HG03025 (cell line): ENCODE measurements at regions not wholly inside any gene's neighbourhood (a gene's known extent, or its start where the extent isn't known, plus 50 kb on each side); places are given as distances from the start of the nearest gene placed in this dataset.

Experiments used
- ATAC-seq: cut with Tn5 transposase; IDR thresholded peaks from one replicate; pipeline ENCODE4 v1.9.1; 2021; ENCODE audit warnings: mild to moderate bottlenecking, moderate library complexity; ENCODE audit not compliant: unreplicated experiment, low FRiP score

GRCh38 chr2:56508662-56509061 lies 324.9 kb downstream of the CCDC85A start:
- no peak for ATAC-seq

GRCh38 chr2:56510610-56511009 lies 326.8 kb downstream of the CCDC85A start:
- ATAC-seq, result no peak

GRCh38 chr2:56515399-56515798 lies 331.6 kb downstream of the CCDC85A start:
- no peak for ATAC-seq

GRCh38 chr2:56519806-56520205 lies 336.0 kb downstream of the CCDC85A start:
- ATAC-seq, result no peak

- no peak for ATAC-seq
Measured at GRCh38 chr2:56522605-56523089, 338.9 kb downstream of the CCDC85A start.

- ATAC-seq, result no peak
Measured at GRCh38 chr2:56523816-56524215, 340.0 kb downstream of the CCDC85A start.

GRCh38 chr2:56531668-56532420 lies 348.1 kb downstream of the CCDC85A start:
- ATAC-seq, result no peak

GRCh38 chr2:56534321-56534720 lies 350.5 kb downstream of the CCDC85A start:
- no peak for ATAC-seq

GRCh38 chr2:56537756-56538155 lies 354.0 kb downstream of the CCDC85A start:
- no peak for ATAC-seq

- no peak for ATAC-seq
Measured at GRCh38 chr2:56539618-56540017, 355.8 kb downstream of the CCDC85A start.

GRCh38 chr2:56540467-56540866 lies 356.7 kb downstream of the CCDC85A start:
- ATAC-seq, result no peak

- ATAC-seq, result no peak
Measured at GRCh38 chr2:56540916-56541315, 357.1 kb downstream of the CCDC85A start.

- ATAC-seq, result no peak
Measured at GRCh38 chr2:56542213-56542612, 358.4 kb downstream of the CCDC85A start.

- no peak for ATAC-seq
Measured at GRCh38 chr2:56565143-56565542, 381.4 kb downstream of the CCDC85A start.

GRCh38 chr2:56571074-56571473 lies 387.3 kb downstream of the CCDC85A start:
- no peak for ATAC-seq

- no peak for ATAC-seq
Measured at GRCh38 chr2:56576001-56576400, 392.2 kb downstream of the CCDC85A start.

GRCh38 chr2:56580242-56580641 lies 396.5 kb downstream of the CCDC85A start:
- no peak for ATAC-seq

- no peak for ATAC-seq
Measured at GRCh38 chr2:56582570-56582969, 398.8 kb downstream of the CCDC85A start.

- ATAC-seq, result no peak
Measured at GRCh38 chr2:56583796-56584315, 400.1 kb downstream of the CCDC85A start.

GRCh38 chr2:56587456-56587855 lies 403.7 kb downstream of the CCDC85A start:
- ATAC-seq, result no peak

GRCh38 chr2:56589194-56589593 lies 405.4 kb downstream of the CCDC85A start:
- no peak for ATAC-seq

- ATAC-seq, result no peak
Measured at GRCh38 chr2:56589835-56590234, 406.0 kb downstream of the CCDC85A start.
